NT2/D1 (cell line): ENCODE measurements at regions not wholly inside any gene's neighbourhood (a gene's known extent, or its start where the extent isn't known, plus 50 kb on each side); places are given as distances from the start of the nearest gene placed in this dataset.

ENCODE experiments used
- YY1 ChIP-seq: IDR thresholded peaks from 2 replicates; pipeline ENCODE4 v1.6.1; 2011; ENCODE audit not compliant: insufficient read length, insufficient read depth
- ZNF274 ChIP-seq: IDR thresholded peaks from 2 replicates; pipeline ENCODE4 v1.6.1; 2011; ENCODE audit warnings: mild to moderate bottlenecking, low read depth, low read length

- no peak for TF ChIP-seq ZNF274
- TF ChIP-seq YY1: no peak
Observed at GRCh38 chr3:189459231-189459630, 172.0 kb upstream of the TP63 start.
